KMS-11 (cell line): ENCODE measurements at regions not wholly inside any gene's neighbourhood (a gene's known extent, or its start where the extent isn't known, plus 50 kb on each side); places are given as distances from the start of the nearest gene placed in this dataset.

Source experiments
- H2AFZ ChIP-seq: fragments of 200-600 bp; sonication (generic); 2 replicates; pipeline ENCODE4 v1.6.1; 2016; ENCODE audit warnings: antibody characterized with exemption, mixed run types, low read depth
- H3K27ac ChIP-seq: fragments of 200-600 bp; sonication (generic); 2 replicates; pipeline ENCODE4 v1.6.1; 2016; ENCODE audit warnings: mild to moderate bottlenecking, mixed run types
- H3K27me3 ChIP-seq: fragments of 200-600 bp; sonication (generic); 2 replicates; pipeline ENCODE4 v1.6.1; 2017; ENCODE audit warnings: mild to moderate bottlenecking, low read depth, mixed run types, moderate library complexity; ENCODE audit not compliant: insufficient read depth
- H3K36me3 ChIP-seq: fragments of 200-600 bp; sonication (generic); 2 replicates; pipeline ENCODE4 v1.6.1; 2017; ENCODE audit warnings: mild to moderate bottlenecking, mixed run types; ENCODE audit not compliant: insufficient read depth
- H3K4me1 ChIP-seq: fragments of 200-600 bp; sonication (generic); 2 replicates; pipeline ENCODE4 v1.6.1; 2016; ENCODE audit warnings: mild to moderate bottlenecking, low read depth, mixed run types; ENCODE audit not compliant: poor library complexity, severe bottlenecking
- H3K4me2 ChIP-seq: fragments of 200-600 bp; sonication (generic); 2 replicates; pipeline ENCODE4 v1.7.0; 2016; ENCODE audit warnings: mild to moderate bottlenecking, mixed run types
- H3K4me3 ChIP-seq: fragments of 200-600 bp; sonication (generic); IDR thresholded peaks from 2 replicates; pipeline ENCODE4 v1.6.1; 2017; ENCODE audit warnings: low read depth, low read length, mixed read lengths; ENCODE audit not compliant: insufficient read depth
- H3K79me2 ChIP-seq: fragments of 200-600 bp; sonication (generic); 2 replicates; pipeline ENCODE4 v1.6.1; 2016; ENCODE audit warnings: low read depth, mixed run types; ENCODE audit not compliant: insufficient read depth
- H3K9ac ChIP-seq: fragments of 200-600 bp; sonication (generic); 2 replicates; pipeline ENCODE4 v1.6.1; 2016; ENCODE audit warnings: mild to moderate bottlenecking, mixed run types
- H4K20me1 ChIP-seq: fragments of 200-600 bp; sonication (generic); 2 replicates; pipeline ENCODE4 v1.6.1; 2016; ENCODE audit warnings: mild to moderate bottlenecking, mixed run types; ENCODE audit not compliant: insufficient read depth
- TF ChIP-seq, protein P1 (sequence below): fragments of 200-600 bp; sonication (generic); conservative IDR thresholded peaks from 2 replicates; pipeline ENCODE4 v1.6.1; 2017; ENCODE audit warnings: low read depth, mild to moderate bottlenecking, antibody characterized with exemption, low read length, moderate library complexity, mixed read lengths

DNA sequence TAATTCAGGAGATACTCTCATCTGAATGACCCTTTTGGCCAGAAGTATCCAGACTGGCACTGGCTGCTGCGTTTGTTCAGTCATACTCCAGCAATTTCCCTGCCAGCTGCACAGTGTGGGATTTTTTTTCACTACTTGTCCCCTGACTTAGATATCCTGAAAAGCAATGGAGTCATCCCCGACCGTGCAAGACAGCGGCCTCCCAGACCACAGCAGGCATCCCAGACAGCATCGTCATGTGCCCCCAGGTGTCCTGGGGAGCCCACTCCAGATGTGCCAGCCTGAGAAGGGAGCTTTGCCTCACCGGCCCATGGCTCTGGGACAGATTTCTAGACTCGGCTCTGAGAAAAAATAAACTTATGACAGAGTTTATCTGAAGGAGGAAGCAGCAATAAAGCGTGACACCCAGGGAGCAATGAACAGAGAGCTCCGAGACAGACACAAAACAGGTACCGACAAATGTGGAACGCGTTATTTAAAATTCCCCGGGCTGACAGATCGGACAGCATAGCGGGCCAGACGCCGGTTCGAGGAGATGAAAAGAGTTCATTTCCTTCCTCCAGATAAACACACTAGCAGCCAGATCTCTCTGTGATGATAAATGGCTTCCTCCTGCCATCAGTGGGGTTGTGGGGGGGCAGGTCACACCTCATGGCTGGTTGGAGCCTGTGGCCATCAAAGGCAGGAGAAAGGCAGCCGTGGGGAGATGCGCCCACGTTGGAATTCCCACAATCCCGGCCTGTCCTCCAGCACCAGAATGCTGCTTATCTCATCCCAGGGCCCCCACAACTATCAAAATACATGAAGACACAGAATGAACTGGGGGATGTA is 106.4 kb upstream of the FGF3 start:
- Histone ChIP-seq H3K79me2 (no peaks in the 10 kb centered on the region), H3K36me3 (no peaks in the 10 kb centered on the region), H3K9ac (no peak overlapping the region), H3K4me1 (no peaks in the 10 kb centered on the region), H3K4me3 (no peak overlapping the region), H3K4me2 (no peak overlapping the region), H4K20me1 (no peaks in the 10 kb centered on the region), H3K27me3 (no peaks in the 10 kb centered on the region; the same call in 1 of the 2 replicates), H3K27ac (no peak overlapping the region), H2AFZ (no peak overlapping the region)
- TF ChIP-seq, protein P1, sequence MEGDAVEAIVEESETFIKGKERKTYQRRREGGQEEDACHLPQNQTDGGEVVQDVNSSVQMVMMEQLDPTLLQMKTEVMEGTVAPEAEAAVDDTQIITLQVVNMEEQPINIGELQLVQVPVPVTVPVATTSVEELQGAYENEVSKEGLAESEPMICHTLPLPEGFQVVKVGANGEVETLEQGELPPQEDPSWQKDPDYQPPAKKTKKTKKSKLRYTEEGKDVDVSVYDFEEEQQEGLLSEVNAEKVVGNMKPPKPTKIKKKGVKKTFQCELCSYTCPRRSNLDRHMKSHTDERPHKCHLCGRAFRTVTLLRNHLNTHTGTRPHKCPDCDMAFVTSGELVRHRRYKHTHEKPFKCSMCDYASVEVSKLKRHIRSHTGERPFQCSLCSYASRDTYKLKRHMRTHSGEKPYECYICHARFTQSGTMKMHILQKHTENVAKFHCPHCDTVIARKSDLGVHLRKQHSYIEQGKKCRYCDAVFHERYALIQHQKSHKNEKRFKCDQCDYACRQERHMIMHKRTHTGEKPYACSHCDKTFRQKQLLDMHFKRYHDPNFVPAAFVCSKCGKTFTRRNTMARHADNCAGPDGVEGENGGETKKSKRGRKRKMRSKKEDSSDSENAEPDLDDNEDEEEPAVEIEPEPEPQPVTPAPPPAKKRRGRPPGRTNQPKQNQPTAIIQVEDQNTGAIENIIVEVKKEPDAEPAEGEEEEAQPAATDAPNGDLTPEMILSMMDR, result no peak

DNA sequence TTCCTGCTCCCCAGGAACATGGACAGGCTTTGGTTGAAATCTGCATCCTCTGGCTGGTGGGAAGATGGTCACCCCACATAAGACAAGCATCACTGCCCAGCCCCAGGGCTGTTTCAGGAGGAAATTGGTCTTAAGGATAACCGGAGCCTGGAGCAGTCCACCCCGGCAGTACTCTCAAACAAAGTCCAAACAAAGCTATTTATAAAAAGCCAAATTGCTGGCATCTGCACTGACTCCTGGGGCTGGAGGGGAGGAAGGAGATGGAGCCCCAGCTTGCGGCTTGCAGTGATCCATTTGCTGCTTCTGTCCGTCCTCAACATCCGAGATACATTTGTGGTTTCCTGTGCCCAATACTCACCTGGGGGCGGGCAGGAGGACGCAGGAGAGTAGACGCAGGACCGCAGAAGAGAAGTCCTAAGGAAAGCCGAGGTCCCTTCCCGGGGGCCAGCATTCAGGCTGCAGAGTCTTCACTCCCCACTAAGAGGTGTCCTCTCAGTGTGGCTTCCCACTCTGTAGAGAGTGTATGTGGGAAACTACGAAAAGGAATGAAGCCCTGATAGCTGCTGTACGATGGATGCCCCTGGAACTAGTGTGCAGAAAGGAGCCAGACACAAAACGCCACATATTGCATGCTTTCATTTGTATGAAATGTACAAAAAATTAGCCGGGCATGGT is 107.3 kb upstream of the FGF3 start:
- H3K36me3 ChIP-seq, result no peaks in the 10 kb centered on the region
- TF ChIP-seq, protein P1, result no peak
- H3K4me3 ChIP-seq, result no peak overlapping the region
- no peaks in the 10 kb centered on the region; the same call in 1 of the 2 replicates for H3K27me3 ChIP-seq
- H3K4me2 ChIP-seq, result no peak overlapping the region
- no peak overlapping the region for H3K27ac ChIP-seq
- H3K79me2 ChIP-seq, result no peaks in the 10 kb centered on the region
- H3K4me1 ChIP-seq, result no peaks in the 10 kb centered on the region
- no peak overlapping the region for H2AFZ ChIP-seq
- H3K9ac ChIP-seq, result no peak overlapping the region
- H4K20me1 ChIP-seq, result no peaks in the 10 kb centered on the region

- Histone ChIP-seq H3K36me3 (no peaks in the 10 kb centered on the region), H3K9ac (no peak overlapping the region), H3K27me3 (no peaks in the 10 kb centered on the region; the same call in 1 of the 2 replicates), H3K27ac (no peak overlapping the region), H2AFZ (no peak overlapping the region), H3K79me2 (no peaks in the 10 kb centered on the region), H3K4me3 (no peak overlapping the region), H4K20me1 (no peaks in the 10 kb centered on the region), H3K4me2 (no peak overlapping the region), H3K4me1 (no peaks in the 10 kb centered on the region)
- TF ChIP-seq, protein P1, result no peak
Observed at GRCh38 chr11:69928121-69928520, 108.9 kb upstream of the FGF3 start.

DNA sequence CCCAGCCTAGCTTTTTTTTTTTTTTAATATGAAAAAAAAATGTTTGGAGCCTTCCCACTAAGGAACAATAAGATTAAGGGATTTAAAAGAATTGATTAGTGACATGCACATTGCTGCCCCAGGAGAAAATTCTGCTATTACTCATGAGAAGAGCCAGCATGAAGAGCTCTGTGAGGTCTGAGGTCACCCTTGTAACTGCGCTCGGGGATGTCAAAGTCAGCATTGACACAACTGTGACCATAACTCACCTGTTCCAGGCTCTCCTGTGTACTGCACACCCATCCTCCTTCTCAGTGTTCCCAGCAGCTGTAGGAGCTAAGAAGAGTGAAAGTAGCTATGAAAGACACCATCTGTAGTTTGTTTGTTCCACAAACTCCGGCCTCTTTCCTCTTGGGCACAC is 109.8 kb upstream of the FGF3 start:
- H3K4me1 ChIP-seq, result no peaks in the 10 kb centered on the region
- TF ChIP-seq, protein P1, result no peak
- no peaks in the 10 kb centered on the region for H4K20me1 ChIP-seq
- no peaks in the 10 kb centered on the region for H3K79me2 ChIP-seq
- no peak overlapping the region for H3K4me2 ChIP-seq
- H3K36me3 ChIP-seq, result no peaks in the 10 kb centered on the region
- H3K4me3 ChIP-seq, result no peak overlapping the region
- no peak overlapping the region for H3K27ac ChIP-seq
- H3K27me3 ChIP-seq, result no peaks in the 10 kb centered on the region; the same call in 1 of the 2 replicates
- no peak overlapping the region for H2AFZ ChIP-seq
- H3K9ac ChIP-seq, result no peak overlapping the region
